Upper lobe of left lung (tissue), 6 donors: ENCODE measurements at regions not wholly inside any gene's neighbourhood (a gene's known extent, or its start where the extent isn't known, plus 50 kb on each side); places are given as distances from the start of the nearest gene placed in this dataset.
A peak's percentile ranks its signal among the peaks of the same experiment; 100 is the strongest.

Source experiments
- ATAC-seq, 2 donors: fragments of 200-7000 bp; cut with Tn5 transposase; one replicate each; pipeline ENCODE4 v1.9.1; 2022; ENCODE audit warnings: mild to moderate bottlenecking in 2 of 2, moderate library complexity in 2 of 2; ENCODE audit not compliant: low FRiP score in 2 of 2
- DNase-seq, 2 donors: peaks; one replicate each; pipeline ENCODE4 v3.0.0-alpha.2; 2019 to 2020
- H3K27ac ChIP-seq, 4 donors: fragments of 200-600 bp; sonication (generic); one replicate each; pipeline ENCODE4 v1.5.1; 2016 to 2019
- H3K27me3 ChIP-seq, 4 donors: fragments of 200-600 bp; sonication (generic); one replicate each; pipeline ENCODE4 v1.5.1; 2017 to 2019
- H3K36me3 ChIP-seq, 4 donors: fragments of 200-600 bp; sonication (generic); one replicate each; pipeline ENCODE4 v1.5.1; 2016 to 2019
- H3K4me1 ChIP-seq, 4 donors: fragments of 200-600 bp; sonication (generic); one replicate each; pipeline ENCODE4 v1.5.1; 2018 to 2019
- H3K4me3 ChIP-seq, 4 donors: fragments of 200-600 bp; sonication (generic); one replicate each; pipeline ENCODE4 v1.5.1; 2017 to 2019; ENCODE audit warnings: mild to moderate bottlenecking in 2 of 4, moderate library complexity in 1 of 4
- H3K9me3 ChIP-seq, 4 donors: fragments of 200-600 bp; sonication (generic); one replicate each; pipeline ENCODE4 v1.5.1; 2018 to 2019
- CTCF ChIP-seq, 6 experiments: fragments of 450-650 bp in 4 of 6; fragments of 200-600 bp in 2 of 6; sonication (generic) in 2 of 6; IDR thresholded peaks; one replicate each; pipeline ENCODE4 v1.5.1; 2016 to 2019; ENCODE audit warnings: antibody characterized with exemption in 6 of 6
- EP300 ChIP-seq, 4 donors: sonication (generic); formaldehyde crosslinking; IDR thresholded peaks; one replicate each; pipeline ENCODE4 v1.5.1; 2017; ENCODE audit warnings: antibody characterized with exemption in 4 of 4, control low read depth in 2 of 4
- POLR2A ChIP-seq, 4 donors: fragments of 450-650 bp; IDR thresholded peaks; one replicate each; pipeline ENCODE4 v1.5.1; 2016 to 2017; ENCODE audit warnings: antibody characterized with exemption in 4 of 4, mild to moderate bottlenecking in 2 of 4
- POLR2AphosphoS5 ChIP-seq, 2 donors: sonication (generic); formaldehyde crosslinking; IDR thresholded peaks; one replicate each; pipeline ENCODE4 v1.5.1; 2017; ENCODE audit warnings: antibody characterized with exemption in 2 of 2
- WGBS, 2 donors: methylation state at CpG; one replicate each; pipeline ENCODE4 v1.1.5; 2017 to 2018; 5-methylcytosine and 5-hydroxymethylcytosine counted together
- donor health status: DM: no; HTN: no; CAD: no; lungs with moderate emphysema.
- donor health status: DM: no; HTN: yes; CAD: no; lungs with severe emphysema.

- WGBS, 2 donors: 53 to 60% methylated on average over 7 of the region's 7 CpGs
- DNase-seq (no peak), ATAC-seq (no peak)
- Histone ChIP-seq H3K4me3 (no peak overlapping the region), H3K27ac (no peak overlapping the region), H3K4me1 (peaks cover 10 to 22% (median 20%) of the 10 kb centered on the region in 4 donors), H3K9me3 (no peaks in the 10 kb centered on the region), H3K36me3 (no peaks in the 10 kb centered on the region), H3K27me3 (no peaks in the 10 kb centered on the region)
- TF ChIP-seq POLR2A (IDR thresholded peaks at IDR 0.05) (no peak), POLR2AphosphoS5 (IDR thresholded peaks at IDR 0.05) (no peak), EP300 (IDR thresholded peaks at IDR 0.05) (no peak), CTCF (IDR thresholded peaks at IDR 0.05) (no peak)
Measured at GRCh38 chr2:42971947-42972736, 179.8 kb upstream of the HAAO start.

GRCh38 chr2:42971381-42971780 lies 179.0 kb upstream of the HAAO start:
- TF ChIP-seq CTCF (IDR thresholded peaks at IDR 0.05) (no peak), POLR2A (IDR thresholded peaks at IDR 0.05) (no peak), EP300 (IDR thresholded peaks at IDR 0.05) (no peak), POLR2AphosphoS5 (IDR thresholded peaks at IDR 0.05) (no peak)
- WGBS, 2 donors: 82 to 87% methylated on average over 8 of the region's 8 CpGs
- no peak for DNase-seq
- Histone ChIP-seq H3K9me3 (no peaks in the 10 kb centered on the region), H3K27ac (no peak overlapping the region), H3K4me1 (peaks cover 10 to 22% (median 20%) of the 10 kb centered on the region in 4 donors), H3K27me3 (no peaks in the 10 kb centered on the region), H3K4me3 (no peak overlapping the region), H3K36me3 (no peaks in the 10 kb centered on the region)
- ATAC-seq: no peak

DNA sequence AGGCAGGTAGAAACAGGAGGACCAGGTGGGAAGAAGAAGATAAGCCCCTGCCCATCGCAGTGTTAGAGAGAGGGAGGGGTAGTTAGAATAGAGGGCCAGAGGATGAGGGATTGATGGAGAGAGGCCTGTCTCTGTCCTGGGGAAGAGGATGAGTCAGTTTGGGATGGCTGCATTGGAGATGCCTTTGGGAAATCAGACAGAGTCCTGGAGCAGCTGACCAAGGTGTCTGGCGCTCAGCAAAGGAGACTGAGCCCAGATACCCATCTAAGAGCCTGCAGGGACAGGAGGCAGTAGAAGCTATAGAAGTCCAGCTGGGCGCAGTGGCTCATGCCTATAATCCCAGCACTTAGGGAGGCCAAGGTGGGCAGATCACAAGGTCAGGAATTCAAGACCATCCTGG lies 177.8 kb upstream of the HAAO start:
- TF ChIP-seq CTCF (IDR thresholded peaks at IDR 0.05): no peak
- TF ChIP-seq EP300 (IDR thresholded peaks at IDR 0.05): no peak
- TF ChIP-seq POLR2A (IDR thresholded peaks at IDR 0.05): no peak
- TF ChIP-seq POLR2AphosphoS5 (IDR thresholded peaks at IDR 0.05): no peak
- Histone ChIP-seq H3K9me3 (no peaks in the 10 kb centered on the region), H3K4me3 (no peak overlapping the region), H3K36me3 (no peaks in the 10 kb centered on the region), H3K27me3 (no peaks in the 10 kb centered on the region), H3K27ac (no peak overlapping the region), H3K4me1 (peaks cover 8 to 15% (median 14%) of the 10 kb centered on the region in 4 donors)
- ATAC-seq (no peak), DNase-seq (no peak)
- 87 to 99% methylated on average over 3 of the region's 3 CpGs for WGBS, 2 donors

DNA sequence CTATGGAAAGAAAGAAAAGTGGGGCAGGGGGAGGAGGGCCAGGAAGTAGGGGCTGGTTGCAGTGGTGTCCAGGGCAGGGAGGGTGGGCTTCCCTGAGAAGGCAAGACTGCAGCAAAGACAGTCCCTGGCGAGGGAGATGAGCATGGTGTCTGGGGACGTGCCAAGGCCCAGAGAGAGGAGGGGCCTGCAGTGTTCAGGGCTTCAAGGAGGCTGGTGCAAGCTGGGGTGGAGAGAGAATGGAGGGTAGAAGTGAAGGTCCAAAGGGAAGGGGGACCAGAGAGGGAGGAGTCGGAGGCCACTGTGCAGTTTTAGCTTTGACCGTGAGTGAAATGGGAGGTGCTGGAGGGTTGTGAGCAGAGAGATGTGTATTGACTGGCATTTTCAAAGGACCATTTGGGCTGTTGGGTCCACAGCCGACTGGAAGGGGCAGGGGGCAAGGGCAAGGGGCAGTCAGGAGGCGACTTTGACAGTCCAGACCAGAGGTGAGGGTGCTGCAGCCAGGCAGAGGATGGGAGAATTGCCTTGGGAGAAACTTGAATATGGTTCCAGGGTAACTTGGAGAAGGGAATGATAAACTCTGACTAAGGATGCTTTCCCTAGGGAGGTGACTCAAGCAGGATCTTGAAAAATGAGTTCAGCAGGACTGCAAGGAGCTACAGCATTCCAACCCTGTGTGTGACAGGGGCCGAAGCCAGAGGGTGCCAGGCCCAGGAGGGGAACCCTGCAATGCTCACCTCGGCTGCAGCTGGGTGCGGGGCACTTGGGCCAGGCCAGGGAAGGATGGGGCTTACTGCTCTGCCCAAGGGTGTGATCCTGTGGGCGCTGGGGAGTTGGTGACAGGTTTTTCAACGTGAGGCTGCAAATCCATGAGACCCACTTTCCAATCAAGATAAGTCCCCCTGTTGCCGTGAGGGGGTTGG lies 177.1 kb upstream of the HAAO start:
- no peak for DNase-seq
- no peaks in the 10 kb centered on the region for H3K9me3 ChIP-seq
- TF ChIP-seq POLR2AphosphoS5 (IDR thresholded peaks at IDR 0.05) (no peak), POLR2A (IDR thresholded peaks at IDR 0.05) (no peak), EP300 (IDR thresholded peaks at IDR 0.05) (no peak), CTCF (IDR thresholded peaks at IDR 0.05) (no peak)
- peaks cover 2 to 14% (median 12%) of the 10 kb centered on the region in 4 donors for H3K4me1 ChIP-seq
- H3K27ac ChIP-seq: no peak overlapping the region
- no peak overlapping the region for H3K4me3 ChIP-seq
- no peaks in the 10 kb centered on the region for H3K36me3 ChIP-seq
- 78 to 83% methylated on average over 10 to 12 of the region's 12 CpGs for WGBS, 2 donors
- peak in 1 of 2 donors; percentile 56 for ATAC-seq
- H3K27me3 ChIP-seq: no peaks in the 10 kb centered on the region
